CD4-positive, alpha-beta T cell treated with Interferon gamma for 1 hour (primary cell): ENCODE measurements at regions not wholly inside any gene's neighbourhood (a gene's known extent, or its start where the extent isn't known, plus 50 kb on each side); places are given as distances from the start of the nearest gene placed in this dataset.

Source experiments
- DNase-seq: peaks from one replicate; pipeline ENCODE4 v3.0.0-alpha.2; 2020

- DNase-seq: no peak
Measured at GRCh38 chr4:147328189-147328588, 152.7 kb upstream of the EDNRA start.

- DNase-seq: no peak
Measured at GRCh38 chr4:147328756-147329446, 152.0 kb upstream of the EDNRA start.

GRCh38 chr4:147332091-147332490 is 148.8 kb upstream of the EDNRA start:
- no peak for DNase-seq

- no peak for DNase-seq
Measured at GRCh38 chr4:147334478-147334877, 146.4 kb upstream of the EDNRA start.

GRCh38 chr4:147335183-147335582 is 145.7 kb upstream of the EDNRA start:
- DNase-seq: no peak

- DNase-seq: no peak
Measured at GRCh38 chr4:147336252-147336651, 144.6 kb upstream of the EDNRA start.

GRCh38 chr4:147339100-147339499 is 141.8 kb upstream of the EDNRA start:
- DNase-seq: no peak

- DNase-seq: no peak
Measured at GRCh38 chr4:147340111-147340510, 140.8 kb upstream of the EDNRA start.

- no peak for DNase-seq
Measured at GRCh38 chr4:147340591-147341120, 140.2 kb upstream of the EDNRA start.

- no peak for DNase-seq
Measured at GRCh38 chr4:147343692-147344091, 137.2 kb upstream of the EDNRA start.

GRCh38 chr4:147345662-147346061 is 135.2 kb upstream of the EDNRA start:
- DNase-seq: no peak

GRCh38 chr4:147347217-147347616 is 133.7 kb upstream of the EDNRA start:
- DNase-seq: no peak

- no peak for DNase-seq
Measured at GRCh38 chr4:147349193-147349592, 131.7 kb upstream of the EDNRA start.

GRCh38 chr4:147351083-147351787 is 129.7 kb upstream of the EDNRA start:
- no peak for DNase-seq

GRCh38 chr4:147354237-147354636 is 126.7 kb upstream of the EDNRA start:
- DNase-seq: no peak

- no peak for DNase-seq
Measured at GRCh38 chr4:147355032-147355656, 125.8 kb upstream of the EDNRA start.

GRCh38 chr4:147355847-147356246 is 125.0 kb upstream of the EDNRA start:
- no peak for DNase-seq

GRCh38 chr4:147360301-147360700 is 120.6 kb upstream of the EDNRA start:
- DNase-seq: no peak

- DNase-seq: no peak
Measured at GRCh38 chr4:147361726-147362125, 119.2 kb upstream of the EDNRA start.

GRCh38 chr4:147362938-147363337 is 118.0 kb upstream of the EDNRA start:
- no peak for DNase-seq

GRCh38 chr4:147363514-147363913 is 117.4 kb upstream of the EDNRA start:
- DNase-seq: no peak

- no peak for DNase-seq
Measured at GRCh38 chr4:147365396-147365795, 115.5 kb upstream of the EDNRA start.

- no peak for DNase-seq
Measured at GRCh38 chr4:147366164-147366563, 114.7 kb upstream of the EDNRA start.

- DNase-seq: no peak
Measured at GRCh38 chr4:147367891-147368290, 113.0 kb upstream of the EDNRA start.
